GM12878 (cell line): ENCODE measurements at regions not wholly inside any gene's neighbourhood (a gene's known extent, or its start where the extent isn't known, plus 50 kb on each side); places are given as distances from the start of the nearest gene placed in this dataset.

Source experiments
- ATAC-seq: fragments of 200-7000 bp; cut with Tn5 transposase; 3 replicates; pipeline ENCODE4 v1.9.1; 2020; ENCODE audit warnings: mild to moderate bottlenecking, moderate library complexity
- BruUV-seq: library from RNA; stranded (reverse); fragments of 400-500 nt; replicated peaks from 2 replicates; lab custom pipeline; 2021; lab: Mats Ljungman, UMichigan
- CTCF ChIA-PET: fragments of 300-600 bp; sonication (Branson Sonifier 250); formaldehyde crosslinking; extraction: SDS; loops from one replicate; lab custom pipeline; 2021; ENCODE audit warnings: inconsistent platforms; lab: Yijun Ruan, JAX
- POLR2A ChIA-PET: fragments of 350-600 bp; formaldehyde crosslinking; extraction: SDS; loops from one replicate; lab custom pipeline; 2021; ENCODE audit warnings: inconsistent platforms; lab: Charles Lee
- RAD21 ChIA-PET: fragments of 300-600 bp; sonication (Branson Sonifier 250); formaldehyde crosslinking; loops from one replicate; lab custom pipeline; 2023; ENCODE audit warnings: antibody characterized with exemption; ENCODE audit not compliant: unreplicated experiment; lab: Charles Lee
- SMC1A ChIA-PET: fragments of 300-600 bp; sonication (Branson Sonifier 250); formaldehyde crosslinking; loops from one replicate; lab custom pipeline; 2023; ENCODE audit not compliant: unreplicated experiment, uncharacterized antibody; lab: Charles Lee
- DNase-seq: peaks from one replicate; pipeline ENCODE4 v3.0.0-alpha.2; 2011; ENCODE audit warnings: low read depth, low spot score
- FAIRE-seq: peaks from 3 replicates; lab custom pipeline; 2011; peaks lifted over from hg19 to GRCh38; lab: Jason Lieb, UNC
- H2AFZ ChIP-seq: 2 replicates; pipeline ENCODE4 v1.6.0; 2011; ENCODE audit warnings: low read depth, low read length, control low read depth; ENCODE audit not compliant: control insufficient read depth
- H3K27ac ChIP-seq: 2 replicates; pipeline ENCODE4 v1.5.1; 2011; ENCODE audit warnings: control low read depth; ENCODE audit not compliant: control insufficient read depth, insufficient read depth
- H3K27me3 ChIP-seq, 2 experiments: replicated peaks in 1 of 2; 2 replicates each; pipeline versions ENCODE4 v1.6.0 to v1.6.1; 2011; ENCODE audit warnings: low read length in 1 of 2; ENCODE audit not compliant: control insufficient read depth in 2 of 2, insufficient read depth in 2 of 2
- H3K36me3 ChIP-seq, 2 experiments: 2 replicates each; pipeline ENCODE4 v1.5.1; 2011; ENCODE audit warnings: low read length in 1 of 2; ENCODE audit not compliant: control insufficient read depth in 2 of 2, insufficient read depth in 2 of 2
- H3K4me1 ChIP-seq: 2 replicates; pipeline ENCODE4 v1.6.1; 2011; ENCODE audit warnings: mild to moderate bottlenecking, low read length, moderate library complexity, mixed read lengths; ENCODE audit not compliant: control insufficient read depth, insufficient read depth
- H3K4me2 ChIP-seq: 2 replicates; pipeline ENCODE4 v1.6.0; 2011; ENCODE audit warnings: control low read depth; ENCODE audit not compliant: control insufficient read depth, insufficient read depth
- H3K4me3 ChIP-seq: fragments of 200-600 bp; sonication (generic); 2 replicates; pipeline ENCODE4 v1.5.1; 2016
- H3K79me2 ChIP-seq: 2 replicates; pipeline ENCODE4 v1.6.0; 2011; ENCODE audit warnings: low read length; ENCODE audit not compliant: control insufficient read depth, insufficient read depth
- H3K9ac ChIP-seq: 2 replicates; pipeline ENCODE4 v1.8.0; 2011; ENCODE audit warnings: low read length, control low read depth, mixed read lengths; ENCODE audit not compliant: control insufficient read depth, insufficient read depth
- H3K9me3 ChIP-seq: replicated peaks from 3 replicates; pipeline ENCODE4 v1.5.1; 2011; ENCODE audit warnings: mild to moderate bottlenecking, low read length; ENCODE audit not compliant: control insufficient read depth, insufficient read depth
- H4K20me1 ChIP-seq: 2 replicates; pipeline ENCODE4 v1.6.0; 2011; ENCODE audit not compliant: control insufficient read depth, insufficient read depth
- ASH2L ChIP-seq: fragments of 300-600, 200-600 bp; sonication (generic); IDR thresholded peaks from 2 replicates; pipeline ENCODE4 v1.6.1; 2017; ENCODE audit warnings: low read depth, mild to moderate bottlenecking, borderline replicate concordance
- BACH1 ChIP-seq: fragments of 450-650 bp; IDR thresholded peaks from 2 replicates; pipeline ENCODE4 v1.6.1; 2017; ENCODE audit warnings: mild to moderate bottlenecking, borderline replicate concordance
- CEBPZ ChIP-seq: fragments of 150-350 bp; IDR thresholded peaks from 2 replicates; pipeline ENCODE4 v1.6.1; 2016; ENCODE audit warnings: low read depth, low read length
- E2F4 ChIP-seq: IDR thresholded peaks from 2 replicates; pipeline ENCODE4 v1.6.1; 2012; ENCODE audit warnings: low read depth, low read length, improper control_type of control experiment
- IKZF2 ChIP-seq, 2 experiments: fragments of 450-650 bp; IDR thresholded peaks; 2 replicates each; pipeline ENCODE4 v1.6.1; 2017; ENCODE audit warnings: mild to moderate bottlenecking in 2 of 2, moderate library complexity in 2 of 2
- PAX5 ChIP-seq: IDR thresholded peaks from 2 replicates; pipeline ENCODE4 v1.6.1; 2011; ENCODE audit warnings: low read depth, low read length, borderline replicate concordance
- RCOR1 ChIP-seq: conservative IDR thresholded peaks from 2 replicates; pipeline ENCODE4 v1.6.1; 2012; ENCODE audit warnings: low read depth, low read length, improper control_type of control experiment
- RELA ChIP-seq: fragments of 450-650 bp; IDR thresholded peaks from 2 replicates; pipeline ENCODE4 v1.8.0; 2014; ENCODE audit warnings: borderline replicate concordance; ENCODE audit not compliant: partially characterized antibody
- STAT3 ChIP-seq: IDR thresholded peaks from 2 replicates; pipeline ENCODE4 v1.6.1; 2011; ENCODE audit warnings: low read depth, low read length, improper control_type of control experiment
- YBX1 ChIP-seq: fragments of 450-650 bp; IDR thresholded peaks from 2 replicates; pipeline ENCODE4 v1.6.1; 2016; ENCODE audit warnings: antibody characterized with exemption
- WGBS: methylation state at CpG from one replicate; pipeline ENCODE4 v1.1.6; 2016; ENCODE audit warnings: low lambda C conversion rate; ENCODE audit not compliant: insufficient replicate concordance, insufficient coverage; ENCODE audit errors: missing lambda C conversion rate; 5-methylcytosine and 5-hydroxymethylcytosine counted together
- in situ Hi-C: fragments of 300-500 bp; cut with MboI; formaldehyde crosslinking; loops from 9 replicates; pipeline ENCODE4 v1.14.3; 2018; ENCODE audit warnings: mixed read lengths
- intact Hi-C: fragments of 100-400 bp; cut with micrococcal nuclease; formaldehyde crosslinking; loops from one replicate; pipeline ENCODE4 v1.14.2; 2022; ENCODE audit not compliant: unreplicated experiment
- TF ChIP-seq, protein P1 (sequence below): fragments of 450-650 bp; IDR thresholded peaks from 2 replicates; pipeline ENCODE4 v1.6.1; 2017; ENCODE audit warnings: mild to moderate bottlenecking, moderate library complexity
- TF ChIP-seq, protein P2 (sequence below): IDR thresholded peaks from 2 replicates; pipeline ENCODE4 v1.6.1; 2011; ENCODE audit warnings: borderline replicate concordance, low read depth, mild to moderate bottlenecking, moderate library complexity, mixed read lengths, low read length; ENCODE audit not compliant: insufficient read depth; ENCODE audit errors: extremely low read length
- TF ChIP-seq, protein P3 (sequence below): fragments of 450-650 bp; IDR thresholded peaks from 2 replicates; pipeline ENCODE4 v1.6.1; 2014; ENCODE audit warnings: mild to moderate bottlenecking

DNA sequence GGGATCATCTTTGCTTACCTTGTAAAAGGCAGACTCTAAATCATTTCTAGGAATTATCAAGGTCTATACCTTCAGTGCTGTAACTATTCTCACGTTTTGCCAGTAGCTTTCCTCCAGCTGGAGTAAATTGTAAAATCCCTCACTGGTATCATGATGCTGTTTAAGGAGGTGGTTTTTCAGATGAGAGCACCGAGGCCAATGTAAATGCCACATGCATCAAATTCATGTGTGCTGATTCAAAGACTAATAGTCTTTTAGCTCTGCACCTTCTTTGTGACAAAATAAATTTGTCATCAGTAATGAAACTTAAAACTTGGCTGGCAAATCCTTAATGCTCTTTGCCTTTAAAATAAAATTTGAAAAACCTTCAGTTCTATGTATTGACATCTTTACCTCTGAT lies 503.8 kb downstream of the SETD4 start:
- Histone ChIP-seq H3K9me3 (no peaks in the 10 kb centered on the region), H4K20me1 (no peaks in the 10 kb centered on the region), H3K36me3 (no peaks in the 10 kb centered on the region), H3K4me3 (no peak overlapping the region), H3K27ac (no peak overlapping the region), H3K27me3 (no peaks in the 10 kb centered on the region), H2AFZ (no peak overlapping the region), H3K79me2 (no peaks in the 10 kb centered on the region), H3K9ac (no peak overlapping the region), H3K4me2 (no peak overlapping the region), H3K4me1 (no peaks in the 10 kb centered on the region)
- FAIRE-seq (no peak), DNase-seq (no peak), ATAC-seq (no peak)
- intact Hi-C loops (no loop called here), in situ Hi-C loops (no loop called here)
- ChIA-PET RAD21 (no interaction called here), SMC1A (interaction anchor here (1.0 kb wide), 1 partner anchor 178 kb away, joined by 3 read pairs; no protein-coding TSS in a partner anchor), CTCF (no interaction called here), POLR2A (no interaction called here)
- BruUV-seq = no TSS peak
- WGBS = 2% methylated on average over 2 of the region's 2 CpGs
- no peak for TF ChIP-seq IKZF2 (IDR thresholded peaks at IDR 0.05)
- no peak for TF ChIP-seq PAX5
- no peak for TF ChIP-seq ASH2L
- TF ChIP-seq, protein P1, sequence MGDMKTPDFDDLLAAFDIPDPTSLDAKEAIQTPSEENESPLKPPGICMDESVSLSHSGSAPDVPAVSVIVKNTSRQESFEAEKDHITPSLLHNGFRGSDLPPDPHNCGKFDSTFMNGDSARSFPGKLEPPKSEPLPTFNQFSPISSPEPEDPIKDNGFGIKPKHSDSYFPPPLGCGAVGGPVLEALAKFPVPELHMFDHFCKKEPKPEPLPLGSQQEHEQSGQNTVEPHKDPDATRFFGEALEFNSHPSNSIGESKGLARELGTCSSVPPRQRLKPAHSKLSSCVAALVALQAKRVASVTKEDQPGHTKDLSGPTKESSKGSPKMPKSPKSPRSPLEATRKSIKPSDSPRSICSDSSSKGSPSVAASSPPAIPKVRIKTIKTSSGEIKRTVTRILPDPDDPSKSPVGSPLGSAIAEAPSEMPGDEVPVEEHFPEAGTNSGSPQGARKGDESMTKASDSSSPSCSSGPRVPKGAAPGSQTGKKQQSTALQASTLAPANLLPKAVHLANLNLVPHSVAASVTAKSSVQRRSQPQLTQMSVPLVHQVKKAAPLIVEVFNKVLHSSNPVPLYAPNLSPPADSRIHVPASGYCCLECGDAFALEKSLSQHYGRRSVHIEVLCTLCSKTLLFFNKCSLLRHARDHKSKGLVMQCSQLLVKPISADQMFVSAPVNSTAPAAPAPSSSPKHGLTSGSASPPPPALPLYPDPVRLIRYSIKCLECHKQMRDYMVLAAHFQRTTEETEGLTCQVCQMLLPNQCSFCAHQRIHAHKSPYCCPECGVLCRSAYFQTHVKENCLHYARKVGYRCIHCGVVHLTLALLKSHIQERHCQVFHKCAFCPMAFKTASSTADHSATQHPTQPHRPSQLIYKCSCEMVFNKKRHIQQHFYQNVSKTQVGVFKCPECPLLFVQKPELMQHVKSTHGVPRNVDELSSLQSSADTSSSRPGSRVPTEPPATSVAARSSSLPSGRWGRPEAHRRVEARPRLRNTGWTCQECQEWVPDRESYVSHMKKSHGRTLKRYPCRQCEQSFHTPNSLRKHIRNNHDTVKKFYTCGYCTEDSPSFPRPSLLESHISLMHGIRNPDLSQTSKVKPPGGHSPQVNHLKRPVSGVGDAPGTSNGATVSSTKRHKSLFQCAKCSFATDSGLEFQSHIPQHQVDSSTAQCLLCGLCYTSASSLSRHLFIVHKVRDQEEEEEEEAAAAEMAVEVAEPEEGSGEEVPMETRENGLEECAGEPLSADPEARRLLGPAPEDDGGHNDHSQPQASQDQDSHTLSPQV = no peak
- TF ChIP-seq, protein P2, sequence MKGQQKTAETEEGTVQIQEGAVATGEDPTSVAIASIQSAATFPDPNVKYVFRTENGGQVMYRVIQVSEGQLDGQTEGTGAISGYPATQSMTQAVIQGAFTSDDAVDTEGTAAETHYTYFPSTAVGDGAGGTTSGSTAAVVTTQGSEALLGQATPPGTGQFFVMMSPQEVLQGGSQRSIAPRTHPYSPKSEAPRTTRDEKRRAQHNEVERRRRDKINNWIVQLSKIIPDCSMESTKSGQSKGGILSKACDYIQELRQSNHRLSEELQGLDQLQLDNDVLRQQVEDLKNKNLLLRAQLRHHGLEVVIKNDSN = no peak
- TF ChIP-seq RCOR1 = no peak
- TF ChIP-seq E2F4 = no peak
- no peak for TF ChIP-seq BACH1
- no peak for TF ChIP-seq YBX1
- TF ChIP-seq STAT3 = no peak
- TF ChIP-seq CEBPZ = no peak
- no peak for TF ChIP-seq RELA
- TF ChIP-seq, protein P3, sequence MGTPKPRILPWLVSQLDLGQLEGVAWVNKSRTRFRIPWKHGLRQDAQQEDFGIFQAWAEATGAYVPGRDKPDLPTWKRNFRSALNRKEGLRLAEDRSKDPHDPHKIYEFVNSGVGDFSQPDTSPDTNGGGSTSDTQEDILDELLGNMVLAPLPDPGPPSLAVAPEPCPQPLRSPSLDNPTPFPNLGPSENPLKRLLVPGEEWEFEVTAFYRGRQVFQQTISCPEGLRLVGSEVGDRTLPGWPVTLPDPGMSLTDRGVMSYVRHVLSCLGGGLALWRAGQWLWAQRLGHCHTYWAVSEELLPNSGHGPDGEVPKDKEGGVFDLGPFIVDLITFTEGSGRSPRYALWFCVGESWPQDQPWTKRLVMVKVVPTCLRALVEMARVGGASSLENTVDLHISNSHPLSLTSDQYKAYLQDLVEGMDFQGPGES = no peak
